GM12878 (cell line): ENCODE measurements at regions not wholly inside any gene's neighbourhood (a gene's known extent, or its start where the extent isn't known, plus 50 kb on each side); places are given as distances from the start of the nearest gene placed in this dataset.

ENCODE experiments used
- MYC ChIP-seq: IDR thresholded peaks from 2 replicates; pipeline ENCODE4 v1.6.1; 2011; ENCODE audit warnings: mild to moderate bottlenecking, low read length, moderate library complexity, inconsistent platforms; ENCODE audit not compliant: insufficient read depth, insufficient replicate concordance, insufficient read length, severe bottlenecking
- NR2C2 ChIP-seq: IDR thresholded peaks from 2 replicates; pipeline ENCODE4 v1.6.1; 2011; ENCODE audit warnings: borderline replicate concordance, low read depth; ENCODE audit not compliant: control insufficient read depth, insufficient read length
- POLR2A ChIP-seq: IDR thresholded peaks from 2 replicates; pipeline ENCODE4 v1.6.1; 2011; ENCODE audit warnings: low read depth, mild to moderate bottlenecking, low read length

- no peak for TF ChIP-seq MYC
- no peak for TF ChIP-seq POLR2A
- TF ChIP-seq NR2C2 = no peak
These were observed 769.5 kb downstream of the TBC1D32 start for GRCh38 chr6:120564779-120565178.
